MM.1S (cell line): ENCODE measurements at regions not wholly inside any gene's neighbourhood (a gene's known extent, or its start where the extent isn't known, plus 50 kb on each side); places are given as distances from the start of the nearest gene placed in this dataset.

Experiments used
- CTCF ChIP-seq: fragments of 300-600 bp; sonication (generic); IDR thresholded peaks from 2 replicates; pipeline ENCODE4 v1.5.1; 2016; ENCODE audit warnings: antibody characterized with exemption, low read length, mixed read lengths
- EZH2 ChIP-seq: fragments of 300-600 bp; sonication (generic); optimal IDR thresholded peaks from 2 replicates; pipeline ENCODE3; 2017; ENCODE audit warnings: low read depth, mild to moderate bottlenecking, antibody characterized with exemption, low read length, mixed read lengths
- EZH2phosphoT487 ChIP-seq: fragments of 300-600 bp; sonication (generic); IDR thresholded peaks from 2 replicates; pipeline ENCODE4 v1.6.1; 2018; ENCODE audit warnings: antibody characterized with exemption, low read length

- TF ChIP-seq CTCF (no peak), EZH2phosphoT487 (no peak), EZH2 (no peak)
These were observed 254.5 kb upstream of the PPARGC1A start for GRCh38 chr4:24144381-24144780.
